ENCODE measurements at regions not wholly inside any gene's neighbourhood (a gene's known extent, or its start where the extent isn't known, plus 50 kb on each side); places are given as distances from the start of the nearest gene placed in this dataset.

DNA sequence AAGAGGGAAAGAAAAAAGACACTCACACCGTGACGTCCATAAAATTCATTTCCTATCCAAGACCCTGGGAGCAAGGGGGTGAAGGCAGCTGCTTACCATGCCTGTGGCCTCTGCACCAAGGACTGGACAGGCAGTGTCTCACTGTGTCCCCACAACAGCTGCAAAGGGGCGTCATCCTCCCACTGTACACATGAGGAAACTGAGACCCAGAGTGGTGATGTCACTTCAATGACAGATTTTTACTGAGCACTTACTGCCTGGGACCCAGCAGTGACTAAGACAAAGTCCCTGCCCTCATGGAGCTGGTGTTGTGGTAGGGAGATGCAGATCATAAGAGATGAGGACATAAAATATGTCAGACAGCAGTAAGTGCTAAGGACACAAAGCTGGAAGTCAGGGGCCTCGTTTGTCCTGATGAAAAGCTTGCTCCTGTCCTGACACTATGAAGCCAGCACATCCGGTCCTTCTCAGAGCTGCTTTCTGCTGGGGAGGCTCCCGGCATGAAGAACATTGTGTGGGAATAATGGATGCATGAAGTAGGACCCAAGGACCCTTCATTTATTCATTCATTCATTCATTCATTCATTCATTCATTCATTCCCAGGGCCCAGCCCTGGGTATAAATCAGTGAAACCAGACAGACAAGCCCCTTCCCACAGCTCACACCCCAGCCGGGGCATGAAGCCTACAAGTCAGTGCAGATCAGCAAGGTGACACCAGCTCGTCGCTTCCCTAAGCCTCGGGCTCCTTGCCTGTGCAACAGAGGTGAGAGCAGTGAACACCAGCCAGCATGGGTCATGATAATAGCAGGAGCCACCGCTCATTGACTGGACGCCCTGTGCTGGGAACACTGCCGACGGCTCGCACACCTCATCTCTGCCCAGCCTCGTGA is 473.7 kb downstream of the MATN1 start:
- TF ChIP-seq SIN3A (IDR thresholded peaks at IDR 0.05; ENCODE audit: borderline replicate concordance, insufficient read depth, low read length) (no peak), FOXP2 (optimal IDR thresholded peaks at IDR 0.05; ENCODE audit: borderline replicate concordance, extremely low read depth, extremely low read length, insufficient read depth) (no peak), POLR2AphosphoS5 (IDR thresholded peaks at IDR 0.05; ENCODE audit: low read depth, low read length) (no peak), REST (IDR thresholded peaks at IDR 0.05; ENCODE audit: insufficient read depth in 1 of 2, low read depth in 2 of 2, low read length in 2 of 2) (no peak), TAF1 (IDR thresholded peaks at IDR 0.05; ENCODE audit: borderline replicate concordance, insufficient read depth, low read length) (no peak)

DNA sequence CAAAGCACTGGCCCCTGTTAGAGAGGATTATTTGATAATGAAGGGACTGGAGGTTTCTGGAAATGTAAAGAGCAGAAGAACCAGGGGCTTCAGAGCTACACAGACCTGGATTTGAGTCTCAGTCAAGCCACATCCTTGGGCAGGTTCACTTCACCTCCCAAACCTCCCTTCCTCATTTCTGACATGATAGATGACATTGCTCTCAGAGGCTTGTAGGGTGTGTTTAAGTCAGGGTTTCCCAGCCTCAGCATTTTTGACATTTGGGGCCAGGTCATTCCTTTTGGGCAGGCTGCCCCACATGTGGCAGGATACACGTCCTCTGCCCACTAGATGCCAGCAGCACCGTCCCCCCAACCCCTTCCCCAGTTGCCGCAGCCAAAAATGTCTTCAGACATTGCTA is 474.6 kb downstream of the MATN1 start:
- TF ChIP-seq TAF1 (IDR thresholded peaks at IDR 0.05; ENCODE audit: borderline replicate concordance, insufficient read depth, low read length), result no peak
- no peak for TF ChIP-seq POLR2AphosphoS5 (IDR thresholded peaks at IDR 0.05; ENCODE audit: low read depth, low read length)

DNA sequence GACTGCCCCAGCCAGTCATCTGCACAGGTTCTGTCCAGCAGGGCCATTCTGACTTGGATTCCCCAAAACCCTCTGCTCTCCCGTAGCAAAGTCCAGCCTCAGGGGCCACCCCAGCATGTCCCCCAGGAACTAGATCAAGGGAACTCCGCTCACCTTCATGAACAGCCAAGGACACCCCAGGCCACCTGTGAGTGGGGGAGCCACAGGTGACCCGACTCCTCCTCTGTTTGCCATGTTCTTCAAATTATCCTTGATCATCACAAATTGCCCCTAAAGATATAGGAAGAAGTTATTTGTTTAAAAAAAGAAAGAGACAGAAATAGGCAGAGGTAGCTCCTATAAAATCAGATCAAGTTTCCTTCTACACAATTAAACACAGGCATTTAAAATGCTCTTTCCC is 475.0 kb downstream of the MATN1 start:
- TF ChIP-seq POLR2AphosphoS5 (IDR thresholded peaks at IDR 0.05; ENCODE audit: low read depth, low read length) (no peak), REST (IDR thresholded peaks at IDR 0.05; ENCODE audit: insufficient read depth in 1 of 2, low read depth in 2 of 2, low read length in 2 of 2) (no peak), FOXP2 (optimal IDR thresholded peaks at IDR 0.05; ENCODE audit: borderline replicate concordance, extremely low read depth, extremely low read length, insufficient read depth) (no peak), SIN3A (IDR thresholded peaks at IDR 0.05; ENCODE audit: borderline replicate concordance, insufficient read depth, low read length) (no peak), TAF1 (IDR thresholded peaks at IDR 0.05; ENCODE audit: borderline replicate concordance, insufficient read depth, low read length) (no peak)

GRCh38 chr1:30244801-30245200 is 478.6 kb downstream of the MATN1 start:
- TF ChIP-seq FOXP2 (optimal IDR thresholded peaks at IDR 0.05; ENCODE audit: borderline replicate concordance, extremely low read depth, extremely low read length, insufficient read depth) (no peak), REST (IDR thresholded peaks at IDR 0.05; ENCODE audit: insufficient read depth in 1 of 2, low read depth in 2 of 2, low read length in 2 of 2) (no peak), SIN3A (IDR thresholded peaks at IDR 0.05; ENCODE audit: borderline replicate concordance, insufficient read depth, low read length) (no peak), TAF1 (IDR thresholded peaks at IDR 0.05; ENCODE audit: borderline replicate concordance, insufficient read depth, low read length) (no peak), POLR2AphosphoS5 (IDR thresholded peaks at IDR 0.05; ENCODE audit: low read depth, low read length) (no peak)

DNA sequence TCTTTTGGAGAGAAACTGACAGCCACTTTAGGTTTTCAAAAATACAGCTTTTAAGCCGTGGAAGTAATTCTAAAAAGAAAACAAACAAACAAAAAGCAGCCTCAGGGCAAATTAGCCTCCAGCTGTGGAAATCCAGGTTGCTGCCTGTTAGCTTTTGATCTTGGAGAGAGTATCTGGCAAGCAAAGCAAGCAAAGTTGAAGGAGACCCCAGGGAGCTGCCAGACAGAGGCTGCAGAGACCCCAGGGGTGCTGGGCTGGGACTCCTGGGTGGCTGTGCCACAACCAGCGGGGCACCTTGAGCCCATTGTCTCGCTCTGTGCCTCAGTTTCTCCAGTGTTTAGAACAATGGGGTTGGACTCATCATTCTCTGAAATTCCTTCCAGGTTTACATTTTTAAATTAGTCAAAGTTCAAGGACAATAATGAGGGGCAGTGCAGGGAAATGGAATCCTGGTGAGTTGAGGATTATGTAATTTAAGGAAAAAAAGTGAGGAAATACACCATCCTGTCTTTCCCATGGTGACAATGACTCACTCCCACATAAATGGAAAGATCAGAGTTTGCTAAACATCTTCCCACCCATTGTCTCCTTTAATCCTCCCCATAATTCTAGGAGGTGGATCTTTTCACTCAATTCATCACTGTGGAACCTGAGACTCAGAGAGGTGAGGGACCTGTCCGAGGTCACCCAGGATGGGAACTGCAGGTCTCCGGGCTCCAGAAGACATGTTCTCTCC is 480.5 kb downstream of the MATN1 start:
- TF ChIP-seq POLR2AphosphoS5 (IDR thresholded peaks at IDR 0.05; ENCODE audit: low read depth, low read length) (no peak), SIN3A (IDR thresholded peaks at IDR 0.05; ENCODE audit: borderline replicate concordance, insufficient read depth, low read length) (no peak), REST (IDR thresholded peaks at IDR 0.05; ENCODE audit: insufficient read depth in 1 of 2, low read depth in 2 of 2, low read length in 2 of 2) (no peak), TAF1 (IDR thresholded peaks at IDR 0.05; ENCODE audit: borderline replicate concordance, insufficient read depth, low read length) (no peak)

Measured in PFSK-1 (cell line).